Right cardiac atrium (tissue), 5 donors: ENCODE measurements at regions not wholly inside any gene's neighbourhood (a gene's known extent, or its start where the extent isn't known, plus 50 kb on each side); places are given as distances from the start of the nearest gene placed in this dataset.

Source experiments
- ATAC-seq, 2 donors: fragments of 200-7000 bp; cut with Tn5 transposase; one replicate each; pipeline versions ENCODE4 v1.8.0 to v1.9.1; 2020; ENCODE audit warnings: moderate library complexity in 2 of 2, mild to moderate bottlenecking in 1 of 2
- DNase-seq, 3 donors: peaks; one replicate each; pipeline ENCODE4 v3.0.0-alpha.2; 2020
- H3K27ac ChIP-seq: one replicate; pipeline ENCODE4 v1.5.1; 2013; ENCODE audit warnings: mild to moderate bottlenecking, low read length, control low read depth, moderate library complexity
- H3K27me3 ChIP-seq: one replicate; pipeline ENCODE4 v1.6.1; 2013; ENCODE audit not compliant: control insufficient read depth, insufficient read depth
- H3K4me1 ChIP-seq: one replicate; pipeline ENCODE4 v1.6.1; 2013; ENCODE audit warnings: low read length; ENCODE audit not compliant: control insufficient read depth, insufficient read depth
- H3K4me3 ChIP-seq: one replicate; pipeline ENCODE4 v1.5.1; 2013; ENCODE audit warnings: low read length, control low read depth
- H3K9me3 ChIP-seq: one replicate; pipeline ENCODE4 v1.6.1; 2013; ENCODE audit warnings: low read length; ENCODE audit not compliant: control insufficient read depth
- WGBS: extraction: QIAGEN DNeasy Blood & Tissue Kit; methylation state at CpG from one replicate; pipeline ENCODE4 v1.1.7; 2013; 5-methylcytosine and 5-hydroxymethylcytosine counted together
- intact Hi-C, 4 donors: fragments of 100-400 bp; cut with DNase I; formaldehyde crosslinking; loops; one replicate each; pipeline versions ENCODE4 v1.11.0 to v1.14.0; 2022 to 2023
- donor health status: healthy with polysubstance abuse.
- donor health status: DM: no; HTN: yes; CAD: no.
- donor health status: DM: no; HTN: no; CAD: no.
- donor health status: DM: no; HTN: yes; CAD: no; lungs with severe emphysema.
- donor health status: DM: yes; HTN: yes; CAD: no.

- ATAC-seq (no peak), DNase-seq (no peak)
- Histone ChIP-seq H3K4me3 (no peak overlapping the region), H3K27ac (no peak overlapping the region), H3K4me1 (no peaks in the 10 kb centered on the region), H3K27me3 (no peaks in the 10 kb centered on the region), H3K9me3 (no peaks in the 10 kb centered on the region)
- intact Hi-C loops, result no loop called here
Measured at GRCh38 chr2:142325870-142326269, 195.1 kb upstream of the LRP1B start.

DNA sequence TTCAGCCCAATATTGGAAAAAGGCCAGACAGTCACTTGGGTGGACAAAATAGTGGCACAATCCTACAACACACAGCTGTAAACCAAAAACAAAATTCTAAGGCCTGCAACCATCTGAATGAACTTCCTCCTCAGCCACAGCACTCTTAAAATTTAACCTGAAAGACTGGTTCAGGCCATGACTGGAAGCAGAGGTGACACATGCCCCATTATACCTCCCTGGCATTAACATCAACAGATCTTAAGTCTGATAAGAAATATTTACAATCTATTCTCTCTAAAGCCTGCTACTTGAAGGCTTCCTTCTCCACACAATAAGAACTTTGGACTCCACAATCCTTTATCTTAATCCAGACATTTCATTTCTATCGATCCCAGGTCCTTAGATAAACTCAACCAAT lies 192.4 kb upstream of the LRP1B start:
- Histone ChIP-seq H3K4me3 (no peak overlapping the region), H3K27ac (no peak overlapping the region), H3K9me3 (no peaks in the 10 kb centered on the region), H3K27me3 (no peaks in the 10 kb centered on the region), H3K4me1 (no peaks in the 10 kb centered on the region)
- DNase-seq (no peak), ATAC-seq (no peak)
- 83% methylated on average over 1 of the region's 1 CpG for WGBS
- intact Hi-C loops, result no loop called here

- no peak overlapping the region for H3K4me3 ChIP-seq
- H3K4me1 ChIP-seq, result no peaks in the 10 kb centered on the region
- DNase-seq (no peak), ATAC-seq (no peak)
- 58% methylated on average over 1 of the region's 1 CpG for WGBS
- H3K27me3 ChIP-seq, result no peaks in the 10 kb centered on the region
- intact Hi-C loops, result no loop called here
- H3K27ac ChIP-seq, result no peak overlapping the region
- H3K9me3 ChIP-seq, result no peaks in the 10 kb centered on the region
Measured at GRCh38 chr2:142321706-142322280, 191.0 kb upstream of the LRP1B start.

DNA sequence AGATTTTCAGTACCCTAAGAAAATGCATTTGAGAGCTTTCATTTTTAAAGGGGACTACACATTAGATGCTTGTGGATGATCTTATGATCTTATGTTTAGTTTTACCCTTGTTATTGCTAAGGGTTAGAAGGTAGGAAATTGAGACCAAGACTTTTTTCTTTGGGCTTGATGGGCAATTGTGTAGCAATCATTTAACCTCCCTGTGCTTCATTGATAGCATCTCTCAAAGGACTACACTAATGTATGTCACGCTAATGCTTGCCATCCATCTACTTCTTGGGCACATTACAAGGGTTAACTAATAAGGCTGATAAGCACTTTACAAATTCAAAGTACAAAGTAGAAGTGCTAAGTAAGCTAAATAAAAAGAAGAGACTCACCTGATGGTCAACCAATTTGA lies 189.3 kb upstream of the LRP1B start:
- no peak overlapping the region for H3K27ac ChIP-seq
- no peaks in the 10 kb centered on the region for H3K27me3 ChIP-seq
- WGBS, result 93% methylated on average over 1 of the region's 1 CpG
- no peaks in the 10 kb centered on the region for H3K9me3 ChIP-seq
- intact Hi-C loops, result no loop called here
- no peaks in the 10 kb centered on the region for H3K4me1 ChIP-seq
- no peak overlapping the region for H3K4me3 ChIP-seq
- DNase-seq, result no peak
- no peak for ATAC-seq

- no peak overlapping the region for H3K4me3 ChIP-seq
- no peaks in the 10 kb centered on the region for H3K4me1 ChIP-seq
- no peaks in the 10 kb centered on the region for H3K27me3 ChIP-seq
- intact Hi-C loops, result no loop called here
- H3K27ac ChIP-seq, result no peak overlapping the region
- 82% methylated on average over 4 of the region's 4 CpGs for WGBS
- no peak for ATAC-seq
- DNase-seq, result no peak
- no peaks in the 10 kb centered on the region for H3K9me3 ChIP-seq
Measured at GRCh38 chr2:142316049-142316448, 185.2 kb upstream of the LRP1B start.

DNA sequence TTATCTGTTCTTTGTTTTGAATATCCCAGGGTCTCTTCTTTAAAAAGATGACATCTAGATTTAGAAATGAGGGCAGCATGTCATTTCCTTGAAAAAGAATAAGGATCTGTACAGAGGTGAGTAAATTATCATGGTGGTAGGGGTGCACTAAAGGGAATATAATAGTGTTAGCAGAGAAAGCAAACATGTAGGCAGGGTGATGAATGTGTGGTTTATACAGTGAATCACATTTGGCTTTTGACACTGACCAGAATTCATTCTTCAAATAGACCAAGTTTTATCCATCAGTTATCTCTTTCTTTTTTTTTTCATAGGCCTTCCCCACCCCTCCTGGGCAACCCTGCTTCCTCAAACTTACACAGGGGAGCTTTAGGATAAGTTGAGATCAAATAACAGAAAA lies 184.5 kb upstream of the LRP1B start:
- H3K27me3 ChIP-seq, result no peaks in the 10 kb centered on the region
- intact Hi-C loops, result no loop called here
- ATAC-seq (no peak), DNase-seq (no peak)
- no peak overlapping the region for H3K27ac ChIP-seq
- no peaks in the 10 kb centered on the region for H3K9me3 ChIP-seq
- no peaks in the 10 kb centered on the region for H3K4me1 ChIP-seq
- no peak overlapping the region for H3K4me3 ChIP-seq

DNA sequence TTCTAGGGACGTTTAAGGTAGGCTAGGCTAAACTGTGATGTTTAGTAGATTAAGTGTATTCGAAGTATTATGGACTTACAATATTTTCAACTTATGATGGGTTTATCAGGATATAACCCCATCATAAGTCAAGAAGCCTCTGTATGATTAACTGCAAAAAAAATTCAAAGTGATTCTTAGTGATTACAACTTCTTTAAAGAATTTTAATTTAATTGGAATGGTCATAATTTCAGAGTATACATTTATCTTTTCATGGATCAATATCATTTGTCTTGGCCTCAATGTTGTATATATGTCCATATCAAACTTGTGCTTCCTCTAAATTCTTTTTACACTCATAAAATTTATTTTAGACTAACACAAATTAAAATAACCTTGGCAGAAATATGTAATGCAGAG lies 183.3 kb upstream of the LRP1B start:
- 70% methylated on average over 2 of the region's 2 CpGs for WGBS
- Histone ChIP-seq H3K4me1 (no peaks in the 10 kb centered on the region), H3K27me3 (no peaks in the 10 kb centered on the region), H3K27ac (no peak overlapping the region), H3K4me3 (no peak overlapping the region), H3K9me3 (peaks cover 2% of the 10 kb centered on the region)
- ATAC-seq (no peak), DNase-seq (no peak)
- intact Hi-C loops, result no loop called here

GRCh38 chr2:142310530-142310929 lies 179.7 kb upstream of the LRP1B start:
- no peak for DNase-seq
- Histone ChIP-seq H3K9me3 (peaks cover 2% of the 10 kb centered on the region), H3K4me1 (no peaks in the 10 kb centered on the region), H3K27ac (no peak overlapping the region), H3K27me3 (no peaks in the 10 kb centered on the region), H3K4me3 (no peak overlapping the region)
- intact Hi-C loops, result no loop called here
- no peak for ATAC-seq

- Histone ChIP-seq H3K4me3 (no peak overlapping the region), H3K4me1 (no peaks in the 10 kb centered on the region), H3K27ac (no peak overlapping the region), H3K27me3 (no peaks in the 10 kb centered on the region), H3K9me3 (peaks cover 2% of the 10 kb centered on the region)
- ATAC-seq, result no peak
- intact Hi-C loops, result no loop called here
- DNase-seq, result no peak
Measured at GRCh38 chr2:142308744-142309143, 177.9 kb upstream of the LRP1B start.

GRCh38 chr2:142307616-142308115 lies 176.8 kb upstream of the LRP1B start:
- intact Hi-C loops, result no loop called here
- peaks cover 2% of the 10 kb centered on the region for H3K9me3 ChIP-seq
- H3K4me3 ChIP-seq, result no peak overlapping the region
- no peaks in the 10 kb centered on the region for H3K27me3 ChIP-seq
- ATAC-seq, result no peak
- no peaks in the 10 kb centered on the region for H3K4me1 ChIP-seq
- 62% methylated on average over 4 of the region's 4 CpGs for WGBS
- DNase-seq, result no peak
- no peak overlapping the region for H3K27ac ChIP-seq

DNA sequence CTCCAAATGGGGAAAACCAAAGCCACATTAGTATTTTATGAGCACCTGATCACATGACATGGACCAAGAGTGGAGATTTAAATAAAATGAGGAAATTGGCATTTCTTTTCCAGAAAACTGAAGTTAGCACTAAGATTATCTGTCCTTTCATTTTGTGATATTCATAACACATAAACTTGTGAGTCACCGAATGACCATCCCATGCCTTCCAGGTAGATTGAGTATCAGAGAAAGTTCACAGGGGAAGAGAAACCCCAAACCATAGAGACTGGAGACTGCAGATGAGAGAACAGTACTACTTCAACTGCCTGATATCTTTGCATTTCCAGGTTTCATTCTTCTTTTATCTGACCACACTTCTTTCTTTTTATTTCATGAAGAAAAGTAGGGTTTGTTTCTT lies 176.3 kb upstream of the LRP1B start:
- Histone ChIP-seq H3K27ac (no peak overlapping the region), H3K4me3 (no peak overlapping the region), H3K4me1 (no peaks in the 10 kb centered on the region), H3K27me3 (no peaks in the 10 kb centered on the region), H3K9me3 (peaks cover 2% of the 10 kb centered on the region)
- 98% methylated on average over 1 of the region's 1 CpG for WGBS
- intact Hi-C loops, result no loop called here
- DNase-seq (no peak), ATAC-seq (no peak)

DNA sequence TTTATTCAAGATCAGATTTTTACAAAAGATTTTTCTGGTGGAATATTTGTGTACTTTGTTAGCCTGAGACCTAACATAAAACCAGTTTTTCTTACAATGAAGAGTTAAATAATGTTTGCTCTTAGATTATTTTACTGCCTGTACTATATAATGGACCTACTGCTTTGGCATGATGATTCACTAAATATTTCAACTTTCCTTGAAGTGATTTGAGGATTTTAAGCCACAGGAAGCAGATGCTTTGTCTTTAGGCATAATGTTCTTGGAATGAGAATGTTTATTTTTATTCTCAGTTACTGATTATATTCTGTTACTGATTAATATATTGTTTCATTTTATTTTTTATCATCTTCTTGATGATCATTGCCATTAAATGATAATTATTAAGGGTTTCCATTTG lies 175.3 kb upstream of the LRP1B start:
- ATAC-seq (no peak), DNase-seq (no peak)
- H3K4me1 ChIP-seq, result no peaks in the 10 kb centered on the region
- no peaks in the 10 kb centered on the region for H3K27me3 ChIP-seq
- intact Hi-C loops, result no loop called here
- no peak overlapping the region for H3K4me3 ChIP-seq
- H3K9me3 ChIP-seq, result peaks cover 2% of the 10 kb centered on the region
- H3K27ac ChIP-seq, result no peak overlapping the region
